GM13977 (cell line): ENCODE measurements at regions not wholly inside any gene's neighbourhood (a gene's known extent, or its start where the extent isn't known, plus 50 kb on each side); places are given as distances from the start of the nearest gene placed in this dataset.
"Not testable (repeated sequence)": the region's sequence is repeated elsewhere in the genome, so short reads cannot be mapped to it uniquely, and the experiment has no call there.

Experiments
- DNase-seq: peaks from one replicate; pipeline ENCODE4 v3.0.0; 2012; ENCODE audit warnings: low spot score
- in situ Hi-C: fragments of 300-500 bp; cut with MboI; formaldehyde crosslinking; loops from one replicate; pipeline ENCODE4 v1.12.0; 2022; ENCODE audit warnings: low sequenced_read_pairs, low pct_unique_long_range_greater_than_20kb, mixed read lengths, inconsistent platforms; ENCODE audit not compliant: unreplicated experiment
- TF ChIP-seq, protein P1 (sequence below): IDR thresholded peaks from 2 replicates; pipeline ENCODE4 v1.5.1; 2012; ENCODE audit warnings: mild to moderate bottlenecking, control low read depth; ENCODE audit not compliant: insufficient read depth; ENCODE audit errors: extremely low read depth, missing control alignments

DNA sequence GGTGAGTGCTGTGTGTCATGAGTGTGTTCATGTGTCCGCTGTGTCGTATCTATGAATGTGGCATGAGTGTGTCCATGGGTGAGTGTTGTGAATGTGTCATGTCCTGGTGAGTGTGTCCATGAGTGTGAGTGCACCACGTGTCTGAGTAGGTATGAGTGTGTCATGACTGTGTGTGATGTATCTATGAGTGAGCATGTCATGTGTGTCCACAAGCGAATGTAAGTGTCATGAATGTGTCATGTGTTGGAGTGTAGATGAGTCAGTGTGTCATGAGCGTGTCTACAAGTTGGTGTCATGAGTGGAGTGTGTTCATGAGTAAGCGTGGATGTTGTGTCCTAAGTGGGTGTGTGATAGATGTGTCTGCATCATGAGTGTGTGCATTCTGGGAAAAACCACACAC, 129.4 kb downstream of the TUBA3C start:
- TF ChIP-seq, protein P1, sequence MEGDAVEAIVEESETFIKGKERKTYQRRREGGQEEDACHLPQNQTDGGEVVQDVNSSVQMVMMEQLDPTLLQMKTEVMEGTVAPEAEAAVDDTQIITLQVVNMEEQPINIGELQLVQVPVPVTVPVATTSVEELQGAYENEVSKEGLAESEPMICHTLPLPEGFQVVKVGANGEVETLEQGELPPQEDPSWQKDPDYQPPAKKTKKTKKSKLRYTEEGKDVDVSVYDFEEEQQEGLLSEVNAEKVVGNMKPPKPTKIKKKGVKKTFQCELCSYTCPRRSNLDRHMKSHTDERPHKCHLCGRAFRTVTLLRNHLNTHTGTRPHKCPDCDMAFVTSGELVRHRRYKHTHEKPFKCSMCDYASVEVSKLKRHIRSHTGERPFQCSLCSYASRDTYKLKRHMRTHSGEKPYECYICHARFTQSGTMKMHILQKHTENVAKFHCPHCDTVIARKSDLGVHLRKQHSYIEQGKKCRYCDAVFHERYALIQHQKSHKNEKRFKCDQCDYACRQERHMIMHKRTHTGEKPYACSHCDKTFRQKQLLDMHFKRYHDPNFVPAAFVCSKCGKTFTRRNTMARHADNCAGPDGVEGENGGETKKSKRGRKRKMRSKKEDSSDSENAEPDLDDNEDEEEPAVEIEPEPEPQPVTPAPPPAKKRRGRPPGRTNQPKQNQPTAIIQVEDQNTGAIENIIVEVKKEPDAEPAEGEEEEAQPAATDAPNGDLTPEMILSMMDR, result no peak
- in situ Hi-C loops, result no loop called here
- no peak for DNase-seq

GRCh38 chr13:19050901-19051300, 130.7 kb downstream of the TUBA3C start:
- in situ Hi-C loops, result no loop called here

DNA sequence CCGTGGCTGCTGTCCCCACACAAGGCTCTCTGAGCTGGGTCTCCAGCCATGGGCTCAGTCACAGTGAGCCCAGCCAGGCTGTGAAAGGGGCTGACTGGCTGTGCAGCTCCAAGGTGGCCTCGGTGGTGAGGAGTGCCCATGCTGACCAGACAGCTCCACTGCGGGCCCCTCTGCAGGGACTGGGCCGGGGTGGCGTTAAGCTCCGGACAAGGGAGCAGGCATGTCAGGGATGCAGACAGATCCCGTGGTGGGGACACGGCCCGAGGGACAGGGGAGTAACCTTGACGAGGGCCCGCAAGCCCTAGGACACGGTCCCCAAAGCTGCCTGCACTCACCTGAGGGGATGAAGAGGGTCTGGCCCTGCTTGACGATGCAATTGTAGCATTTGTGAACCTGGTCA, 132.0 kb downstream of the TUBA3C start:
- DNase-seq, in situ Hi-C loops: not testable (repeated sequence)

More at GRCh38 chr13:19050901-19051300, 130.7 kb downstream of the TUBA3C start:
- DNase-seq, result no peak
- TF ChIP-seq, protein P1, result no peak

DNA sequence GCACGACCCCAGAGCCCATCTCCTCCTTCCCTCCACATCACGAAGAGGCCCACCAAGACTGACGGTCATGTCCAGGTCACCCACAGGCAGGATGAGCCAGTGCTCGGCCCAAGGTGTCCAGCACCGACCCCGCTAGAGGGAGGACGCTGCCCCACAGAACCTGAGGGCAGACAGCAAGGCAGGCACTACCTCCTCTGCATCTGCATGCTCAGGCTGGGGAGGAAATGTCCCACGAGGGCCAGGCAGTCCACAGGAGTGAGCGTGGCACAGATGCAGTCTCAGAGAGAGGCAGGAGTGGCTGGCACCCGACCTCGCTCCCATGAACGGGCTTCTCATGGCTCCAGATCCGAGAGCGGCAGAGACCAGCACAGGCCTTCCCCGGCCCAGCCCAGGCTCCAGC, 133.2 kb downstream of the TUBA3C start:
- TF ChIP-seq, protein P1, result no peak
- in situ Hi-C loops, result no loop called here
- DNase-seq, result no peak

DNA sequence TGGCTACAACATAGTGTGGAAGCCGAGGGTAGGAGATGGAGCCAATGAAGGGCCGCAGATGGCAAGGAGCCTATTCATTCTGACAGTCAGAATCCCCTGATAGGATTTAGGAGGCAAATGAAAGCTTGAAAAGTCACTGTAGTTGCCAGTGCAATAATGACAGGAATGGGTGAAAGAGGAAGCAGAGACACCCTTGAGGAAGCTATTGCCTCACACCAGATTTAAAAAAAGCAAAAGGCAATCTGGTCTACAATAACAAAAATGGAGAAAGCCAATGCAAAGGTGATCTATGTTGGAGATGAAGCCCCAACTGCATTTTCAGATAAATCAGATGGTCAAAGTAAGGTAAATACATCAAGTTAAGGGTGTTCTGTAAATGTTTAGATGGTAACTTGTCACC, 158.5 kb downstream of the TUBA3C start:
- in situ Hi-C loops, result no loop called here
- TF ChIP-seq, protein P1, result no peak
- DNase-seq, result no peak

DNA sequence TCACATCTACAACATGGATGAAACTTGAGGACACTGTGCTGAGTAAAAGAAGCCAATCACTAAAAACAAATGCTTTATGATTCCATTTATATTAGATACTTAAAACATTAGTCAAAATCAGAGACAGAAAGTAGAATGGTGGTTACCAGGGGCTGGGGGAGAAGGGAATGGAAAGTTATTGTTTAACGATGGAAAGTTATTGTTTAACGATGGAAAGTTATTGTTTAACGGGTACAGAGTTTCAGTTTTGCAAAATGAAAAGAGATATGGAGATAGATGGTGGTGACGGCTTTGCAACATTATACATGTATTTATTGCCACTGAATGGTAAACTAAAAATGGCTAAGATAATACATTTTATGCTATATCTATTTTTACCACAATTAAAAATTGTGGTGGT, 160.6 kb downstream of the TUBA3C start:
- DNase-seq, result no peak
- in situ Hi-C loops, result no loop called here
- TF ChIP-seq, protein P1, result no peak

DNA sequence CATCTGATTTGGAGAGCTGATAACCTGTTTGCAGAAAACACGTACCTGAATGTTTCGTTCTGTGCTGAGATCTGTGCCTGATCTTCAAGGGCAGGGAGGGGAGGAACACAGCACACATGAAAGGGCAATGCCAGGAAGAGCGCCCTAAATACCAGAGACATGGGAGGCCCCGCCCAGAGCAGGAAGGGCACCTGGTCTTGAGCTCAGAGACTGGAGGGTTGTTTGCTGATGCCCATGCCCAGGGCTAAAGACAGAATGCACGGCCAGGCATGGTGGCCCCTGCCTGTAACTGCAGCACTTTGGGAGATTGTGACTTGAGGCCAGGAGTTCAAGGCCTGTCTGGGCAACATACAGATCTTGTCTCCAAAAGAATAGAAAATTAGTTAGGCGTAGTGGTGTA, 183.2 kb downstream of the TUBA3C start:
- TF ChIP-seq, protein P1, result no peak
- DNase-seq, result no peak
- in situ Hi-C loops, result no loop called here
